GM19324 (cell line): ENCODE measurements at regions not wholly inside any gene's neighbourhood (a gene's known extent, or its start where the extent isn't known, plus 50 kb on each side); places are given as distances from the start of the nearest gene placed in this dataset.
"Not testable (repeated sequence)": the region's sequence is repeated elsewhere in the genome, so short reads cannot be mapped to it uniquely, and the experiment has no call there.

Source experiments
- ATAC-seq: cut with Tn5 transposase; IDR thresholded peaks from one replicate; pipeline ENCODE4 v1.9.1; 2021; ENCODE audit warnings: mild to moderate bottlenecking, moderate library complexity; ENCODE audit not compliant: unreplicated experiment, low FRiP score

DNA sequence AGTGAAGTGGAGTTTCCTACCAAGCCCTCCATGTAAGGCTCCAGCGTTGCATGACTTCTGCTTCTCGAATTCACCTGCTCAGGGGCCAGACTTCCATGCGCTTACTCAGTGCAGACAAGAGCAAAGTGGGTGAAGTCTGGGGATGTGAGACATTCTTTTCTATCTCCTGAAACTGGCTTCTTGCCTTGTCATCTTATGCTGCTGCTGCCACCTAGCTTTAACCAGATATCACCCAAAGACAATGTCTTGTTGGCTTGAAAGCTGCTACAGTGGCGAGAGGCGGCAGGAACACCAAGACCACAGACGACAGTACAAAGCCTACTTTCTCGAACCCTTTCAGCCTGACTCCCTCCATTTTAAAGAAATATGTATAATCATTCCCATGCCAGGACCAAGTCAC lies 103.6 kb upstream of the ADGRG2 start:
- ATAC-seq = no peak

DNA sequence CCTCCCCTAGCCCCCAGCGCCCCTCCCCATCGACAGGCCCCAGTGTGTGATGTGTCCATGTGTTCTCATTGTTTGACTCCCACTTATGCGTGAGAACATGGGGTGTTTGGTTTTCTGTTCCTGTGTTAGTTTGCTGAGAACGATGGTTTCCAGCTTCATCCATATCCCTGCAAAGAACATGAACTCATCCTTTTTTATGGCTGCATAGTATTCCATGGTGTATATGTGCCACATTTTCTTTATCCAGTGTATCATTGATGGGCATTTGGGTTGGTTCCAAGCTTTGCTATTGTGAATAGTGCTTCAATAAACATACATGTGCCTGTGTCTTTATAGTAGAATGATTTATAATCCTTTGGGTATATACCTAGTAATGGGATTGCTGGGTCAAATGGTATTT lies 107.6 kb upstream of the ADGRG2 start:
- ATAC-seq = not testable (repeated sequence)

DNA sequence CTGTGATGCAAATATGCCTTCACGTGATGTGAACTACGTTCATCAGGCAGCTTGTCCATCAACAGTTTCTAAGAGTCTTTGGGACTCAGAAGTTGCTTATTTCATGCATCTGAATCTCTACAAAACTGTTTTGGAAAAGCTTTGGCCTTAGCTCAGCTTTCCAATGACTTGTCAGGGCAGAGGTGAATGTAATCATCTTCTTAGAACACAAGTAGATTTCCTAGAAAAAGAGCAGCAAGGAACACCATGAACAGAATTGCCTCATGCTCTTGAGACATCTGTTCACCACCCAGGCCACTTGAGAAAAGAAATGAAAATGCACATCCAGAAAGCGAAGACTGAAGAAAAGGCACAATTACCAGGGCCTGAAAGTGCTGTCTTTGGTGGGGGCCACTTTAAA lies 105.8 kb upstream of the PDHA1 start:
- no peak for ATAC-seq

DNA sequence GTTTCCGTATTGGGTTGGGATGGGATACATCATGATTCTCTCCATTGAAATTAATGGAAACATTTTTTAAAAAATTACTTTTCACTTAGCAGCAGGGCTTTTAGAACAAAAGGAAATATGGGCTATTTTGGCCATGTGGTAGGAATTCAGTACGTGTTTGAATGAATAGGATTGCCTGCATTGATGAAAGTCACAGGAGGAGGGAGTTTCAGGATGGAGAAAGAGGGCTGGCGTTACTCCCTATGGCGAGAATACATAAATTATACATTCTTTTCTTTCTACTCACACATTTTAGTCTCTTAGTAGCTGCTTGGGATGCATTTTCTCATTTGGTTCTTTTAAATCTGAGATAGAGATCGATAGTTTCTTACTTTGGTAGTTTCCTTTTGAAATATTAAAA lies 100.3 kb upstream of the PDHA1 start:
- no peak for ATAC-seq

DNA sequence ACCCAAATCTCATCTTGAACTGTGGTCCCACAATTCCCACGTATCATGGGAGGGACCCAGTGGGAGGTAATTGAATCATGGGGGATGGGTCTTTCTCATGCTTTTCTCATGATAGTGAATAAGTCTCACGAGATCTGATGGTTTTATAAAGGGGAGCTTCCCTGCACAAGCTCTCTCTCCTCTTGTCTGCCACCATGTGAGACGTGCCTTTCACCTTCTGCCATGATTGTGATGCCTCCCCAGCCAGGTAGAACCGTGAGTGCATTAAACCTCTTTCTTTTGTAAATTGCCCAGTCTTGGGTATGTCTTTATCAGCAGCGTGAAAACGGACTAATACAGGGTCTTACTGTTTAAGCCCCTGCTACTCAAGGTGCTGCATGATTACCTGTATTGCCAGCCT lies 98.8 kb upstream of the PDHA1 start:
- not testable (repeated sequence) for ATAC-seq

DNA sequence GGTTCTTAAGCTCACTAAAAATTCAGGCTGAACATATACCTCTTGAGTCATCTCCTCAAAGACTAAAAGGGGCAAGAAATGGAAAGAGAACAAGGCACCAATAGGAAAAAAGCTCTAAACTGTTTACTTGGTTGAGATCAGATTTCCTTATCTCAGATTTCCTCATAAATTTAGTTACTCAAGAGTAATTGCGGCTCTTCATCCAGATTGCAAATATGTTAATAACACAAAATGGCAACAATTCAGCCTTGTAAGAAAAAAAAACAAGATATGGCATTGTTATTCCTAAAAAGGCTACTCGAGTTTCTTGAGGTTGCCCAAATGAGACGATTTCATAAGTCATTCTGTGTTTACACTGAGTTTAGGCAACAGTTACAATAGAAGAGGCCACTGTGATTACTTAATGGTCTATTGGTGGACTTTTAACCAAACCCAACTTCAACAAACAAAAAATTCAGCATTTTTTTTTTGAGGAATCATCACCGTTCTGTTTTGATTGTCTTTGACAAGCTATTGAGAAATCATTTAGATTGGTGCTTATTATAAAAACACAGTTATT lies 97.9 kb upstream of the PDHA1 start:
- ATAC-seq = no peak

DNA sequence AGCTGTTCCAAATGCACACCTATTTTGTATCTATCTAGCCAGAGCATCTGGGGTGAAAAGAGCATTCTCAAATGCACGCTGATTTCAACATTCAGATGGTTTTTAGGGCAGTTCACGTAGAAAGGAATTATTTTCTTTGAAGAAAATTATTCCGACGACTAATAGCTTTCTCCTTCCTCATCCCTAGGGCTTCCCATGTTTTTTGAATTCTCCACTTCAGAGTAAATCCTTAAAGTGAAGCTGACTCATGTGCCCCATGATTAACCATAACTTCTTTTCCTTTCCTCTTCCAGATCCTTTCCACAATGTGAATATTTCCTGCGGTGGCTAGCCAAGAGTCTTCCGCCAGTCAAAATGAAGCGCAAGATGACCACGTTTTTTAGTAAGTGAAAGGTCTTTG lies 86.7 kb upstream of the PDHA1 start:
- no peak for ATAC-seq

DNA sequence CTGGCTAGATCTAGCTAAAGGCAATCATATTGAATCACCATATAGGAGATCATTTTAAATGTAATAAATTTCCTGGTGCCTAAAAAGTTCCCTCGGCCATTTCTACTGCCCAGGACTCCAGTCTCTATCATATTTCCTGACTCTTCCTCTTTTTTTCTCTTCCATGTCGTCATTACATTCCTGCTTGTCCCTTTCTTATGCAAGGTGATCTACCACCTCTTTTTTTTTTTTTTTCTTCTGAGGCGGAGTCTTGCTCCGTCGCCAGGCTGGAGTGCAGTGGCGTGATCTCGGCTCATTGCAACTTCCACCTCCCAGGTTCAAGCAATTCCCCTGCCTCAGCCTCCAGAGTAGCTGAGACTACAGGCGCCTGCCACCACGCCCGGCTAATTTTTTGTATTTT lies 82.7 kb upstream of the PDHA1 start:
- not testable (repeated sequence) for ATAC-seq

DNA sequence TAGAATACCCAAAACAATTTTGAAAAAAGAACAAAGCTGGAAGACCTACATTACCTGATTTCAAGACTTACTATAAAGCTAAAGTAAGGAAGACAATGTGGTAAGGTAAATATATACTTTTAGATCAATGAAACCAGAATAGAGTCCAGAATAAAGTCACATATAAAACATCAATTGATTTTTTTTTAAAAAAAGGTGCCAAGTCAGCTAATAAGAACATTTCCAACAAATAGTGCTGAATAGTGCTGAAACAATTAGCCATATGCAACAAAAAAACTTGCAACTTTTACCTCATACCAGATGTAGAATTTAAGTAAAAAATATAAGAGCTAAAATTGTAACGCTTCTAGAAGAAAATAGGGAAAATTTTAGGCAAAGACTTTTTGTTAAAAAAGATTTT lies 73.0 kb upstream of the PDHA1 start:
- ATAC-seq = no peak

DNA sequence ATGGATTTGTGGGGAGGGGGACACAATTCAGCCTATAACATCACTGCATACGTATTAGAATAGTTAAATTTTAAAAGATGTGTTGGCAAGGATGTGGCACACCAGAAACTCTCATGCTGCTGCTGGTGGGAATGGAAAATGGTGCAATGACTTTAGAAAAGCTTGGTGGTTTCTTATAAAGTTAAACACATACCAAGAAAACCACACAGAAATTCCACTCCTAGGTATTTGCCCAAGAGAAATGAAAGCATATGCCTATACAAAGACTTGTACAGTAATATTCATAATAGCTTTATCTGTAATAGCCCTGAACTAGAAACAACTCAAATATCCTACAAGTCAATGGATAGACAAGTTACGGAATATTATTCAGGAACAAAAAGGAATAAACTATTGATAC lies 71.3 kb upstream of the PDHA1 start:
- no peak for ATAC-seq

DNA sequence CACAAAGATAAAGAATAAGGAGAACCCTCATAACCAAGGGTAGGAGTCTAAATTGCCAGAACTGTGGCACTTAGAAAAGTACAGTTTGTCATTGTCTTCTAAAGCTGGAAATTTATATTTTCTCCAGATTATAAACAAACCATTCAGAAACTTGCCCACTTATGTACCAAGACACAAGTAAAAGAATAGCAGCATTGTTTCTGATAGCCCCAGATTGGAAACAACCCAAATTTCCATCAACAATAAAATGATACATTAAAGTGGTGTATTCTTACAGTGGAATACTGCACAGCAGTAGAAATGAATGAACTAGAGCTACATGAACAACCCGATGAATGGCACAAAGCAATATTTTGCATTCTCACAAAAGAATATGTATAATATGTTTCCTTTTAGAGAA lies 63.1 kb upstream of the PDHA1 start:
- ATAC-seq = no peak

DNA sequence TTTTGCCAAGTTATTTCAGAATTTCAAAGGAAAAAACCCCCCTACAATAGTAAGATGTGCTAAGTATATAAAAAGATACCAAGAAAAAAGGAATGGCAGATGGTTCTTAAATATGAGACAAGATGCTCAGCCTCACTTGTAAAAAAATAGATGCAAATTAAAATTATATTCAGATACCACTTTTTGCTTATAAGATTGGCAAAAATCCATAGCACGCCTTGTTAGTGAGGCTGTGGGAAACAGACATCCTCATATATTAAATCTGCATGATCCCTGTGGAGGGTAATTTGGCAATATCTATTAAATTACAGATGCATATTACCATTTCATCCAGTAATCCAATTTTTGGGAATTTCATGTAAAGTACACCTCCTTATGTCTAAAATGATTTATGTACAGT lies 62.5 kb upstream of the PDHA1 start:
- no peak for ATAC-seq

DNA sequence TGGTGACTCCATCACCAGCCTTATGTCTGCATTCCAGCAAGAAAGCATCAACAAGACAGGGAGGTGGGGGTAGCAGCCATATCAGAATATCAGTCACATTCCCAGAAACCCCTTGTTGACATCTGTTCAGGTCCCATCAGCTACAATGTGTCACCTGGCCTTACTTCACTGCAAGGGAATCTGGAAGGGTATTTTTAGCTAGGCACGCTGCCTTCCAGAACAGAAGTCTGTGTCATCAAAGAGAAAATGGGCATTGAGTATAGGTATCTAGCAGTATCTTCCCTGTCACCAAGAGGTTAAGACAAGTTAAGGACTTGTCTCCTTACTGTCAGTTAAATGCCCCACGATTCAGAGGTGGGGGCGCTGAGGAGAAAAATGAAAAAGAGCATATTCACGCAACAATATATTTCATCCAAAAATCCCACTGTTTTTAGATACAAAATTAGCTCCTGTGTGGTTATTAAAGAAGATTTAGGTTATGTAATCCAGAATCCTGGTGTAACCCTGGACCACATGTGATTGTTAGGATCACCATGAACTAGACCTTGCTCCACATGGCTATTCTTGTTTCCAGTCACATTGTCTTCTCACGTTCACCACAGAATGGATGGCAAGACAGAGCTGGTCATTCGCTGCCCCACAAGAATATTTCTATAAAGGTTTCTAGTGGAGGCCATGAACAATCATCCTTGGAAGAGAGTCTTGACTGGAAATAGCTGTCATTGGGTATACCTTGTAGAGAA lies 60.0 kb upstream of the PDHA1 start:
- no peak for ATAC-seq

DNA sequence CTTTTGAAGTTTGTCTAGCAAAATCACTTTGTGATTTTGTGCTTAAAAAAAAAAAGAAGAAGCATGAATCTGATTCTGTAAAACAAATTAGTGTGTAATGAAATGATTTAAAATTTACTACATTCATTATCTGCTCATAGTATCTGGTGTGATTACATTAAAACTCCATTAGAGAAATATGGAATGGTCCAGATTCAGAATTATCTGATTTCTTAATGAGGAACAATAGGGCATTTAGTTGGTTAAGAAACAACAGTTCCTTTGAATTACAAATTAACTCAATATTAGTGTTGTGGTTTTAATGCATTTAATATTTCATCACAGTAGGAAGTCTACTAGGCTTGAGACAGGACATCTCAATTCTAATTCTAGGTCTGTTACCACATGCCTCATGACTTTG lies 57.9 kb upstream of the PDHA1 start:
- no peak for ATAC-seq

DNA sequence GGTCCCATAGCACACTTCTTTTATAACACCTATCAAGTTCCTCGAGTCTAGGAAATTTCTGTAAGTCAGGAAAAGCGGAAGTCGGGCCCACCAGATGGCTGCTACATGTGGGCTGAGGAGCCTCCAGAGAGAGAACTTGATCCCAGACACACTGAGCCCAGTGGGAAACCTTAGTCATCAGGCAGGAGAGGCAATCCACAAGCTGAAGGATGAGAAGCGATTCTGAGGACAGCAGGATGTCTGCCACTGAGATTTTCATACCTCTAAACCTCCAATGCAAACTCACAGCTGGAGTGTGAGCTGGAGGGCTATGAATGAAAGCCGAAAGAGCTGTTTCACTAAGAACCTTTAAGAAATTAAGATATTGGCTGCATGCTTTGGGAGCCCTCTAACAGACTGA lies 52.6 kb upstream of the PDHA1 start:
- no peak for ATAC-seq

DNA sequence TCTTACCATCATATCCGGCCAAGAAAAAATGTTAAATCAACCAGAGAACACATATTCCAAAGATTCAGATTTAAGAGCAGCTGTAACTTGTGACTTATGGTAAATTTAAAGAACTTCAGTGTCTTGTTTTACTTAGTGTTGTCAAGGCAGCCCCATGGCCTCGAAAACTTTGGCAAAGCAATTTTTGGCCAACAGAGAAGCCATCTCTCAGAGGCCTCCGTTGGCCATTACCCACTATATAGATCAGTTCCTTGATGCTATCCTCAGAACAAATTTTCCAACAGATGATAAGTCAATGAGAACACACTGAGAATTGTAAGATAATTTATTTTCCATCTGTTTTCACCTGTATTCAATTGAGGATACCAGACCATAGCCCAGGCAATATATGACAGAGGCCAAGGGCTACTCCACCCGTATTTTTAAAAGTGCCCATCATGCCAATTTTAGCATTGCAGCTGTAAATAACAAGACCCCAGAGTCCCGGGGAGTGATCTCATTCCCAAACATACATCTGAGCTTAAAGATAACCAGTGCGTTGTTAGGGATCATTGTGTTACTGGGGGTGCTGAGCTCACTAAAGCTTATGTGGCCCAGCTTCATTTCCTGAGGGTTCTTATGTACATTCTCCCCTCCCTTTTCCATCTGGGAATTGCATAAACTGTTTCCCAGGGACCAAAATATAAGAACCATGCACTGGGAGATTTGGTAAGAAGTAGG lies 50.0 kb upstream of the PDHA1 start:
- no peak for ATAC-seq
